ENCODE measurements at regions not wholly inside any gene's neighbourhood (a gene's known extent, or its start where the extent isn't known, plus 50 kb on each side); places are given as distances from the start of the nearest gene placed in this dataset.

GRCh38 chr5:123814801-123815470 lies 303.0 kb downstream of the CSNK1G3 start:
- no peak for DNase-seq

- peak; percentile 74 for DNase-seq
These were observed 302.1 kb downstream of the CSNK1G3 start for GRCh38 chr5:123813937-123814624.

DNA sequence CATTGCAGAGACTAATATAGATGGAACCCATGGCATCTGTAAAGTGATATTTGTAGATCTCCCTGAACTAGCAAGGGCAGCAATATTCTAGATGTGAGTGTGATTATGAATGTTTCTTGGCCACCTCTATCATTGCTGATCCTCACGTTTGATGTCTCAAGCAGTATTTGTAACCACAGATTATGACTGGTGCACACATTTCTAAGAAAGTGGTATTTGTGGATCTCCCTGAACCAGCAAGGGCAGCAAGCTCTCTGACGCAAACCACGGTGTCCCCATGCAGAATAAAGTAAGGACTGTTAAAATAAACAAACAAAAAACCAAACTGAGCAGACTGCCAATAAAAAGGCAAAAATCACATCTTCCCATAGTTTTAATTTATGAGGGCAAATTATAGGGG lies 301.3 kb downstream of the CSNK1G3 start:
- DNase-seq, result peak; percentile 54

- DNase-seq, result no peak
These were observed 299.9 kb downstream of the CSNK1G3 start for GRCh38 chr5:123811831-123812230.

- peak; percentile 15 for DNase-seq
These were observed 298.9 kb downstream of the CSNK1G3 start for GRCh38 chr5:123810746-123811340.

GRCh38 chr5:123810253-123810652 lies 298.3 kb downstream of the CSNK1G3 start:
- DNase-seq, result no peak

- no peak for DNase-seq
These were observed 297.7 kb downstream of the CSNK1G3 start for GRCh38 chr5:123809594-123810221.

DNA sequence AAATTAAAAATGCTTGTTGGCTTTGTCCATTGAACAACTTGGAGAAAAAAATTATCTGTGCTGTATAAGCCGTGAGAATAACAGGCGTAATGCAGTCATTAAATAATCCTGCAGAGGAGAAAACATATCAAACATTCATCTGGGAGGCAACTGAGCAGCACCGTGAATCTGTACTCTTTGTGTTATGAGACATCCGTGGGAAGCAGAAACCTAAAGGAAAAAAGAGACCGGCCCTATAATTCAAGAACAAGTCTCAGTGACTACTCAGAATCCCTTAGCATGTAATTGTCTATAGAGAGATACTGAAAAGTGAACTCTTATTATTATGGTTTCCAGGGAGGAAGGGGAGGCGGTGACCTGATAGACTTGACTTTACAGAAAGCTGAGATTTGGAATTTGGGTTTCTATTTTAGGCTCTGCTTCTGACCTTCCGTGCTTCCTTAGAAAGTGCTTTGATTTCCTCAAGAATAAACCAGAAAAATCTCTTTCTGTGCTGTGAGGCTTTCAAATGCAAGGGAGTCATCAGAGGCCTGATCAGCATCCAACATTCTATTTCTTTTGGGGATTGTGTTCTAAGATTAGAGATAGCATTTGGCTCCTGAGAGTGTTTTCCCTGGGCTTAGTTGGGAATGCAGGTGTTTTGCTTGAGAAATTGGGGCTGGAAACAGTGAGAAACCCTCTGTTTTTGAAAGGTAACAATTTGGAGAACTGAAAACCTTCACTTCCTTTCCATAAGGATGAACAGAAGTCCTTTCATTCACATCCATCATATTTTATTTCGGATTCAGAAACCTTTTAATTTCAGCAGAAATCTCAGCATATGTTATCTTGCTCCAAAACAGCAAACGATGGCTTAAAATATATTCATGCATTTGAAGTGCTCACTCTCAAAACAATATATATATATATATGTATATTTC lies 296.7 kb downstream of the CSNK1G3 start:
- no peak for DNase-seq

GRCh38 chr5:123807177-123807945 lies 295.4 kb downstream of the CSNK1G3 start:
- DNase-seq, result no peak

DNA sequence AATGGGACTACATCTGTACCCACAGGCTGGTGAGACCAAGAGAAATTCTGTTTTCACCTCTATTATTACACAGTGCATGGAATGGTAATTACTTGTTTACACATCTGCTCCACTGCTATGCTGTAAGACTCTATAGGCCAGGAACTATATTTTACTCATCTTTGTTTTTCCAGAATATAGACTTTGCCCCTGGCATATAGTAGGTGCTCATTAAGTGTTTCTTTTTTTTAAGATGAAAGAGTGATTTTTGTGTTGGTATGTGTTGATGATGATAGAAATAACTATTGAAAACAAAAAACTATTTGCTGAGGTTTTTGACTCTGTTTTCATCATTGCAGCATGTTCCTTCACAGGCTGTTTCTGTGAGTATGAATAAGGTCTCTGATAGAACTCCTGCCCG lies 294.7 kb downstream of the CSNK1G3 start:
- no peak for DNase-seq

GRCh38 chr5:123805300-123805699 lies 293.3 kb downstream of the CSNK1G3 start:
- no peak for DNase-seq

DNA sequence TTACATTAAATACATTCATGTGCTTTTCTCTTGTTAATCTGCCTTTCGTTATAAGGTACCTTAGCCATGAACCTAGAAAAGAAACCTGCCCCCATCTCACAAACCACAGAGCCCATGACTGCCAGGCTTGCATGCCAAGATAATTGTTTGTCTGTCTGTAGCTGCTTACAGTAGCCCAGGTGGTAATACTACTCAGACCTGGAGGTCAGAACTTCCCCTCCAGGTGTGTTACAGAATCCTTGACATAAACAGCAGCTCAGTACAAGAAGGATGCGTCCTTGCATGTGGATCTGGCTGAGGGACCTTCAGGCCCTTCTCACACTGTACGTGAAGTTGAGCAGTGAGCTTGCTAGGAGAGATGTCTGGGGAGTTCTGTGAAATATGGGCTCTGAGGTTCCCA lies 291.4 kb downstream of the CSNK1G3 start:
- DNase-seq, result no peak

DNA sequence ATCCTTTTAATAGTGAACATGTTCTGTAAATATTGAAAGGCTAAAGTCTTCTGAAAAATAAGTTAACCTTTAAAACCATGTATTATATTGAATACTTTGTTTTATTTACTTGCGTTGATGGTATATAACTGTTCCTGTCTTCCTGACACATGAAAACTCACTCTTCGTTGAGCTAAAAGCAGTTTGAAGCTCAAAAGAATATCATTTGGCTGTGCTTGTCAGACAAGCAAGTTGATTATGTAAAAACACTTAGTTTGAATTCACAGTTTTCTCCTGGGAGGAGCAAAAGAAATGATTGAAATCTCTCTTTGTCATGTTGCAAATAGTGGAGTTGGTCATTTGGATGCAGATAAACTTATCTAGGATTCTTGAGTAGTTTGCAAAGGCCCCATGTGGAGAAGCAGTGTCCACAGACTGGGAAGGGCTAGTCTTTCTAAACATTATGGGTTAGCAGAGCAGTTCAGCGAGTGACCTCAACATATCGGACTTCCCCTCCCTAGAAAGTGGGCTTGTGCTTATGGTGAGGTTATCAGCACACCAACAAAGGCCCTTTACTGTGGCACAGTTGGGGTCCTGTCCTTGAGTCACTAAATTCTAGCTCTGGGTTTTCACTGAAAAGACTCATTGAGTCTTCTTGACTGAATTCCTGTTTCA lies 290.4 kb downstream of the CSNK1G3 start:
- no peak for DNase-seq

DNA sequence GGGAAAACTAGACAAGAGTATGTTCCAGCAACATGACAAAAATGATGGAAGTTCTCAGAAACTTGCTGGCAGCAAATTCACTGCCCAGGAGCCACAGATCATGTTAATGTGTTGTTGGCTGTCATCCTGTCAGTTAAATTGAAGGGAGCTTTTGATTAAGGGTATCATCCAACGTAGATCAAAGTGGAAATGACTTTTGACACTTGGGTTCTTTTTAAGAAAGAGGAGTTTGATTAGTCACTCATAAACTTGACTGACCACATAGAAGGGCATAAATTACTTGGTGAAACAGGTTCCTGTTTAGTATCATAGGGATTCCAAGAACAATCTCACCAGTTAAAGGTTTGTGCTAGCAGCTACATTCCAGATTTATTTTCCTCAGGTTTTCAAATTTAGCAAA lies 288.7 kb downstream of the CSNK1G3 start:
- DNase-seq, result no peak

- no peak for DNase-seq
These were observed 283.7 kb downstream of the CSNK1G3 start for GRCh38 chr5:123795688-123796087.

GRCh38 chr5:123790226-123790625 lies 278.2 kb downstream of the CSNK1G3 start:
- DNase-seq, result peak; percentile 41

DNA sequence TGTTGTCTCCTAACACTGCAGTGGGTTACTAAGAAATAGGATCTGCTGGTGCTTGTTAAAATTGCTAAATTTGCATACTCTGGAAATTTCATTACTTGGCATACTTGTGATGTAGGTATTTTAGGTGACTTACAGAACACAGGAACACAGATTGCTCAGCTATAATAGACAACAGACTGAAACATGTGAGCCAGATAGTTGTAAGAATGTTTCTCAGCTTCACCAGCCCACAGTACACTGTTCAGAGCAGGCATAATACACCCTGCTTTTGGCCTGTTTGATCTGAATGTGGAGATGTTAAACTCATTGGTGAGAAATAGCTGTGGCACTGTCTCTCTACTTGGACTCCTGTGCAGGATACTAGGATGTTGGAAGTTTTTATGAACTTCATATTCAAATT lies 275.7 kb downstream of the CSNK1G3 start:
- no peak for DNase-seq

DNA sequence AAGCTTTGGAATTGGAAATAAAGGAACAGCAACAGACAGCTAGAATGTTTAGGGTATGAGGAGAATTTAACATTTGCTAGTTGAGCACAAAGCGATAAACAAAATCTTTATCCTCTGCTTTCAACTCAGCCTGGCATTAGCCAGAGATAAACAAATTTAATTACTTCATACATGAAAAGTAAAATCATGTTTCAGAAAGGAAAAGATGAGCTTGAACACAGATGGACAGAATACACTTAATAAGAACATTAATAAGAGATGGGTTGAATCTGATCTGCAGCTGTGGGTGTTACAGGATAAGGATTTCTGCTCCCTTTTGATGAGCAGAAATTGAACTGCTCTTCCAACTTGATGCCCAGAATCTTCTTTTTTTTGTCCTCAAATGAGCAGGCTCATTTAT lies 275.2 kb downstream of the CSNK1G3 start:
- DNase-seq, result no peak

- DNase-seq, result peak; percentile 58
These were observed 274.4 kb downstream of the CSNK1G3 start for GRCh38 chr5:123786411-123786810.

DNA sequence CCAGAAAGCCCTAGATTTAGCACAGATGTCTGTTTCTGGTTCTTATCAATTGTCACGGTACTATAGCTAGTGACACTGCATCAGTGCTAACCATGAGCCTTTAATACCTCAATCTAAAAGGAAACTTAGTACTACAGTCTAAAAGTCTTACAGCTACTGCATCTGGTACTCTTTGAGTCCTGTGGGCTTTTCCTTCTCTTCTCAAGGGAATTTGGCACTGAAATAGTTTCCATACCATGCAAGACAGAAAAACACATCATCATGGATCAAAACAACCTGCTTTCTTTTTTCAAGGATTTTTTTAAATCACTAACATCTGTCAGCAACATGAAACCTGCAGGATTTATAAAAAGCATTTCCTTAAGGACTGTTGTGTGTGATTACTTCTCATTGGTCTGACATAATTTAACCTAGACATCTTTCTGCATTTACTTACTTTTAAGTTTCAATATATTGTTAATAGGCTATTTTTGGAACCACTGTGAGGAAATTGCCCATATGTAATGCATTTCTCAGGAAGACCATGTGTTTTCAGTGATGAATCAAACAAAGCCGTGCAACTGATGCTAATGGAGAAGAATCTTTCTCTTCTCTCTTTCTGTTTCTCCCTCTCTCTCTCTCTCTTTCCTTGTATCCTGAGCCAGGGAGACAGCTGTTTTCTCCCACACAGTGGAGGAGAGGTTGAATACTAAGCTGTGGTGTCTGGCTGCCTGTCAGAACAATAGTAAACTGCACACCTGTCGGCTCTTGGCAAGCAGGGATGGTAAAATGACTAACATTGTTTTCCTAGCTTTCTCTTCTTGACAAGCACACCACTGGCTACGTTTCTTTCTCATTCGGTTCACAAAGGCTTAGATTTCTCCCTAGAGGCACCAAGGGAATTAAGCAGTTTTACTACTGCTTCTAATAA lies 273.4 kb downstream of the CSNK1G3 start:
- DNase-seq, result no peak

Measured in hematopoietic multipotent progenitor cell treated with erythropoietin and hydrocortisone succinate and interleukin-3 and kit ligand, for 4 days (in vitro differentiated cells).